ENCODE measurements at regions not wholly inside any gene's neighbourhood (a gene's known extent, or its start where the extent isn't known, plus 50 kb on each side); places are given as distances from the start of the nearest gene placed in this dataset.
"Not testable (repeated sequence)": the region's sequence is repeated elsewhere in the genome, so short reads cannot be mapped to it uniquely, and the experiment has no call there.

- TF ChIP-seq, protein P1, sequence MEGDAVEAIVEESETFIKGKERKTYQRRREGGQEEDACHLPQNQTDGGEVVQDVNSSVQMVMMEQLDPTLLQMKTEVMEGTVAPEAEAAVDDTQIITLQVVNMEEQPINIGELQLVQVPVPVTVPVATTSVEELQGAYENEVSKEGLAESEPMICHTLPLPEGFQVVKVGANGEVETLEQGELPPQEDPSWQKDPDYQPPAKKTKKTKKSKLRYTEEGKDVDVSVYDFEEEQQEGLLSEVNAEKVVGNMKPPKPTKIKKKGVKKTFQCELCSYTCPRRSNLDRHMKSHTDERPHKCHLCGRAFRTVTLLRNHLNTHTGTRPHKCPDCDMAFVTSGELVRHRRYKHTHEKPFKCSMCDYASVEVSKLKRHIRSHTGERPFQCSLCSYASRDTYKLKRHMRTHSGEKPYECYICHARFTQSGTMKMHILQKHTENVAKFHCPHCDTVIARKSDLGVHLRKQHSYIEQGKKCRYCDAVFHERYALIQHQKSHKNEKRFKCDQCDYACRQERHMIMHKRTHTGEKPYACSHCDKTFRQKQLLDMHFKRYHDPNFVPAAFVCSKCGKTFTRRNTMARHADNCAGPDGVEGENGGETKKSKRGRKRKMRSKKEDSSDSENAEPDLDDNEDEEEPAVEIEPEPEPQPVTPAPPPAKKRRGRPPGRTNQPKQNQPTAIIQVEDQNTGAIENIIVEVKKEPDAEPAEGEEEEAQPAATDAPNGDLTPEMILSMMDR (IDR thresholded peaks at IDR 0.05 in 4 of 5, conservative IDR thresholded peaks at IDR 0.05 in 1 of 5), result not testable (repeated sequence)
- TF ChIP-seq POLR2A (IDR thresholded peaks at IDR 0.05), result not testable (repeated sequence)
Observed at GRCh38 chr2:228513480-228513879, 332.0 kb upstream of the SPHKAP start.
